CD4-positive, alpha-beta T cell (primary cell): ENCODE measurements at regions not wholly inside any gene's neighbourhood (a gene's known extent, or its start where the extent isn't known, plus 50 kb on each side); places are given as distances from the start of the nearest gene placed in this dataset.
"Not testable (repeated sequence)": the region's sequence is repeated elsewhere in the genome, so short reads cannot be mapped to it uniquely, and the experiment has no call there.

Experiments used
- ATAC-seq: fragments of 200-7000 bp; cut with Tn5 transposase; one replicate; pipeline ENCODE4 v1.10.0; 2022; ENCODE audit warnings: mild to moderate bottlenecking; ENCODE audit not compliant: poor library complexity
- CTCF ChIA-PET: fragments of 350-600 bp; sonication (Branson Sonifier 250); formaldehyde crosslinking; loops from one replicate; lab custom pipeline; 2021; ENCODE audit warnings: antibody characterized with exemption, inconsistent platforms; lab: Charles Lee
- POLR2A ChIA-PET: fragments of 350-600 bp; sonication (Branson Sonifier 250); formaldehyde crosslinking; loops from one replicate; lab custom pipeline; 2021; ENCODE audit warnings: antibody characterized with exemption, inconsistent platforms; lab: Charles Lee
- DNase-seq, 14 experiments: peaks; one replicate each; pipeline ENCODE4 v3.0.0-alpha.2; 2013 to 2020; ENCODE audit warnings: mixed read lengths in 2 of 14
- H3K27ac ChIP-seq, 2 donors: one replicate each; pipeline versions ENCODE4 v1.5.1 to v1.7.0; 2013; ENCODE audit warnings: low read length in 2 of 2, low read depth in 1 of 2, mild to moderate bottlenecking in 1 of 2
- H3K27me3 ChIP-seq, 2 experiments: 1 replicate in 1 of 2; 2 replicates in 1 of 2; pipeline versions ENCODE4 v1.6.1 to v1.7.0; 2013; ENCODE audit warnings: low read length in 2 of 2, control low read depth in 1 of 2, mild to moderate bottlenecking in 1 of 2, moderate library complexity in 1 of 2; ENCODE audit not compliant: insufficient read depth in 2 of 2, control insufficient read depth in 1 of 2
- H3K36me3 ChIP-seq: one replicate; pipeline ENCODE4 v1.6.1; 2013; ENCODE audit warnings: low read length, control low read depth; ENCODE audit not compliant: insufficient read depth
- H3K4me1 ChIP-seq: one replicate; pipeline ENCODE4 v1.6.1; 2013; ENCODE audit warnings: low read length, control low read depth; ENCODE audit not compliant: insufficient read depth
- H3K4me3 ChIP-seq: one replicate; pipeline ENCODE4 v1.5.1; 2013; ENCODE audit warnings: mild to moderate bottlenecking, low read length, moderate library complexity
- H3K9me3 ChIP-seq, 2 experiments: 1 replicate in 1 of 2; 2 replicates in 1 of 2; pipeline versions ENCODE4 v1.6.1 to v1.7.0; 2013; ENCODE audit warnings: low read length in 2 of 2, mild to moderate bottlenecking in 2 of 2, control low read depth in 1 of 2, moderate library complexity in 1 of 2; ENCODE audit not compliant: control insufficient read depth in 1 of 2, insufficient read depth in 1 of 2
- H3K27ac Mint-ChIP-seq: one replicate; pipeline ENCODE4 v1.8.0; 2020; ENCODE audit warnings: mixed read lengths
- H3K27me3 Mint-ChIP-seq: one replicate; pipeline ENCODE4 v1.8.0; 2021; ENCODE audit warnings: mixed read lengths
- H3K36me3 Mint-ChIP-seq: one replicate; pipeline ENCODE4 v1.8.0; 2021; ENCODE audit warnings: low read depth, mixed read lengths
- H3K4me1 Mint-ChIP-seq: one replicate; pipeline ENCODE4 v1.8.0; 2021; ENCODE audit warnings: low read depth, mixed read lengths
- H3K4me3 Mint-ChIP-seq: one replicate; pipeline ENCODE4 v1.8.0; 2020; ENCODE audit warnings: mild to moderate bottlenecking, mixed read lengths
- H3K9me3 Mint-ChIP-seq: one replicate; pipeline ENCODE4 v1.8.0; 2020; ENCODE audit warnings: mixed read lengths
- CTCF ChIP-seq: fragments of 200-600 bp; IDR thresholded peaks from one replicate; pipeline ENCODE4 v1.8.0; 2022; ENCODE audit warnings: antibody characterized with exemption, mild to moderate bottlenecking
- intact Hi-C, 2 experiments: fragments of 100-400 bp; cut with DNase I in 1 of 2; cut with micrococcal nuclease in 1 of 2; formaldehyde crosslinking; loops; one replicate each; pipeline versions ENCODE4 v1.15.1 to v1.9.0; 2023 to 2025; cut with DNase I, micrococcal nuclease

GRCh38 chr14:66273261-66273832 lies 212.8 kb upstream of the CCDC196 start:
- no peaks in the 10 kb centered on the region for H3K36me3 ChIP-seq
- H3K4me1 ChIP-seq = no peaks in the 10 kb centered on the region
- no peak for ATAC-seq
- no peaks in the 10 kb centered on the region for H3K9me3 ChIP-seq
- H3K4me3 Mint-ChIP-seq = no peak overlapping the region
- no peak overlapping the region for H3K27ac Mint-ChIP-seq
- no peaks in the 10 kb centered on the region for H3K36me3 Mint-ChIP-seq
- intact Hi-C loops = no loop called here
- peaks cover 11% of the 10 kb centered on the region for H3K27me3 Mint-ChIP-seq
- H3K27me3 ChIP-seq = no peaks in the 10 kb centered on the region
- CTCF ChIA-PET = no interaction called here
- H3K4me1 Mint-ChIP-seq = no peaks in the 10 kb centered on the region
- no peak for TF ChIP-seq CTCF
- no peak overlapping the region for H3K27ac ChIP-seq
- H3K9me3 Mint-ChIP-seq = no peaks in the 10 kb centered on the region
- DNase-seq = no peak
- H3K4me3 ChIP-seq = no peak overlapping the region
- POLR2A ChIA-PET = no interaction called here

- H3K27me3 ChIP-seq, H3K4me3 Mint-ChIP-seq, H3K4me1 ChIP-seq, ATAC-seq, POLR2A ChIA-PET, H3K4me1 Mint-ChIP-seq, H3K36me3 ChIP-seq, H3K27ac Mint-ChIP-seq, CTCF ChIA-PET, H3K27me3 Mint-ChIP-seq, intact Hi-C loops, H3K4me3 ChIP-seq, H3K27ac ChIP-seq, H3K36me3 Mint-ChIP-seq, H3K9me3 ChIP-seq, DNase-seq, H3K9me3 Mint-ChIP-seq: not testable (repeated sequence)
These were observed 207.8 kb upstream of the CCDC196 start for GRCh38 chr14:66278418-66278817.

GRCh38 chr14:66281036-66281776 lies 205.0 kb upstream of the CCDC196 start:
- POLR2A ChIA-PET = no interaction called here
- CTCF ChIA-PET = no interaction called here

More at GRCh38 chr14:66281036-66281776, 205.0 kb upstream of the CCDC196 start:
- H3K9me3 Mint-ChIP-seq = peaks cover 3% of the 10 kb centered on the region
- H3K27me3 Mint-ChIP-seq = no peaks in the 10 kb centered on the region
- Histone ChIP-seq H3K9me3 (peaks cover 0 to 4% of the 10 kb centered on the region in 2 experiments), H3K27me3 (no peaks in the 10 kb centered on the region), H3K36me3 (no peaks in the 10 kb centered on the region), H3K4me1 (no peaks in the 10 kb centered on the region), H3K4me3 (no peak overlapping the region), H3K27ac (no peak overlapping the region)
- DNase-seq = no peak
- no peaks in the 10 kb centered on the region for H3K4me1 Mint-ChIP-seq
- no peak for ATAC-seq
- intact Hi-C loops = no loop called here
- no peaks in the 10 kb centered on the region for H3K36me3 Mint-ChIP-seq
- H3K27ac Mint-ChIP-seq = no peak overlapping the region
- TF ChIP-seq CTCF = no peak
- no peak overlapping the region for H3K4me3 Mint-ChIP-seq
